NCI-H526 (cell line): ENCODE measurements at regions not wholly inside any gene's neighbourhood (a gene's known extent, or its start where the extent isn't known, plus 50 kb on each side); places are given as distances from the start of the nearest gene placed in this dataset.
"Not testable (repeated sequence)": the region's sequence is repeated elsewhere in the genome, so short reads cannot be mapped to it uniquely, and the experiment has no call there.

ENCODE experiments used
- DNase-seq, 2 experiments: peaks; one replicate each; lab custom pipeline; 2025; lab: John Stamatoyannopoulos, UW

DNA sequence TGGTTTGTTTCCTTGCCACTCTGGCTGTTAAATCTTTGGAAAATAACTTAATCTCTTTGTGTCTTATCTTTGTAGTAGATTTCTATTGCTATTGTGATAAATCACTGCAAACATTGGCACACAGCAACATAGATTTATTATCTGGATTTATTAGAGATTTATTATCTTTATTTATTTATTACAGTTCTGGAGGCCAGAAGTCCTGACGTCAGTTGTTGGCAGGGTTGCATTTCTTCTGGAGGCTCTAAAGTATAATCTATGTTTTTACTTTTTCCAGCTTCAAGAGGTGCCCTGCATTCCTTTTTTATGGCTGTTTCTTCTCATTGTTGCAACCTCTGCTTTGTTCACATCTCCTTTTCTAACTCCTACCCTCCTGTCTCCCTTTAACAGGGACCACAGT lies 542.8 kb downstream of the GRXCR1 start:
- no peak for DNase-seq

DNA sequence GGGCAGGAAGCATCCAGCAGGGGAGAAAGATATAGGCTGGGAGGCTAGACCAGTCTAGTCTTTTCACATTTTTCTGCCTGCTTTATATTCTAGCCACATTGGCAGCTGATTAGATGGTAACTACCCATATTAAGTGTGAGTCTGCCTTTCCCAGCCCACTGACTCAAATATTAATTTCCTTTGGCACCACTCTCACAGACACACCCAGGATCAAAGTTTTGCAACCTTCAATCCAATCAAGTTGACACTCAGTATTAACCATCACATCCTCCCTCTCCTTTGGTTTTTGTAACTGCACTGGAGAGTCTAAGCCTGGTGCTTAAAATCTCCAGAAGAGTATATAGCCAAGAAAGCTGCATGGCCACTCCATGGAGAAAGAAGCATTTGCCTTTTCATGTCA lies 560.4 kb downstream of the GRXCR1 start:
- DNase-seq = no peak

DNA sequence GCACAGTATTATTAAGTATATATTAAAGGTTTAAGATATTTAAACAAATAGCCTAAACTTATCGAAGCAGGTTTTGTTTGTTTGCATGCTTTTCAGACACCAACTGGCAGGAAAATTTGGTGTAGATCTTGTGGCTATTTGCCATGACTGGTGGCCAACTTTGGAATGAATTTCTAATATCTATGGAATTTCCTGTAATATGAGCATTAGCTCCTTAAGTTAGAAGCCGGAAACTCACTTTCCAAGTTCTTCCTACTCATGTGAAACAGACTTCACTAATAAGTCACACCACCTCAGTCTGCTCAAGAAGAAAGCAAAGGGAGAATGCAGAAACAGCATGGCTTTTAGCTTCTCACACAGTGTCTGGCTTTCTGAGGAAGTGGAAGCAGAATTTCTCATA lies 563.9 kb downstream of the GRXCR1 start:
- DNase-seq = no peak

DNA sequence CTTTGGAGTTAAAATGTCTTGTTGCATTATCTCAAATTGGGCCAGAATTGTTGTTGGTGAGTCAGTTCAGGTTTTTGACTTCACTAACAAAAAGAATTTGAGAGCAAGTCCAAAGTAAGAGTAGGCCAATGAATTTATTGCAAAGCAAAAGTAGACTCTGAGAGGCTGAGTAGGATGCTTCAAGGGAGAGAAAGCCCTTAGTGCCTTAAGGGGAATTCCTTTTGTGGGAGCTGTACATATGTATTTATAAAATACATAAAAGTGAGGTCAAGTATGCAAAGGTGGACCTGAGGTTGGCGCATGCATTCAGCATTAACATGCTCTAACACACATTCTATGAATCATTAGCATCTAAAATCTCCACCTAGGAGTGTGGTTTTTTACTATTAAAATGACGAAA lies 565.4 kb downstream of the GRXCR1 start:
- no peak for DNase-seq

DNA sequence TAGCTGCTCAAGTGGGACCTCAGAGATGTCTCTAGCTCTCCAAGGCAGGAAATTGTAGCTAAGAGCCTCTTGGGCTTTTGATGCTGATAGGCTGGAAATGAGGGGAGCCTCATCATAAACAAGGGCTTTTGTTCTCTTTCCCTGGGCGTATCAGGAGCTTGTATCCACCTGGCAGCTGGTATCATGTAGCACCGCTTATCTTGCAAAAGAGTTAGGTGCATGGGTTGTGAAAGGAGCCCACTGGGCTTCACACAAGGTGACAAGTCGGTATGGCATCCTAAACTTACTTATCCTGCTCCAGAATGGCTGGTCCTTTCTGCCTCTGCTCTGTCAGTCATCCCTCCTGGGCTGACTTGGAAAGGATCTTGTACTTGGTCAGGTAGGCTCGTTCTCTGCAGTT lies 565.8 kb downstream of the GRXCR1 start:
- no peak for DNase-seq

DNA sequence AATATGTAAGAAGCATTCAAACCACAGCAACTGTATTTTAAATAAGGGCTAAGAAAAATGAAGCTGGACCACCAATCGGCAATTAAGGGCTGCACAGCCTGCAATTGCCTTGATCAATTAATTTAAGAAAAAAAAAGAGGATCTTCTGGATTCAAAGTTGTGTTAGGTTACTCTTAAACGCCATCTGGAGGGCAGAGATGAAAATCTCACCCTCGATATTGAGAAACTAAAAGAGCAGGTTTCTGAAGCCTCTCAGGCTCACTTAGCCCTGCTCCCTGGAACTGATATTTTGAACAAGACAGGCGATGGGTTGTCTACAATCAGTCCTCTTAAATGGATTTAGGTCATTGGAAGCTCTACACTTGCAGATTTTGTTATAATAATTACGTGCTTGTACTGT lies 579.4 kb downstream of the GRXCR1 start:
- no peak for DNase-seq

DNA sequence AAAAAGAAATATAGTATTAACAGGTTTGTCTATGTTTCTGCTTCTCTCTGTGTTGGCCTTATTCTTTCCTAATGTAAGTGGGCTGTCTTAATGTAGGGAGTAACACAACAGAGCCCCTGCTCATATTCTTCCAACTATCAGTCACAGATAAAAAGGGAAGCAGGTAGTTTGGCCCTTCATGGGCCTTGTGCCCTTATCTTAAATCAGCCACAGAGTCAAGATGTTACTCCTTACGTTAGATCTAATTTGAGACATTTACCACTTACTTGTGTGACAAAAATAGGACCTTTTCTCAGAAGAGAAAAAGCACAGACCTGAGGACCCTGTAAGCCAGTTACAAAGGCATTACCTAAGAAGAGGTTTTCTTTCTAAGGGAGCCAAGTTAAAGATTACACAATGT lies 589.0 kb downstream of the GRXCR1 start:
- DNase-seq = no peak

DNA sequence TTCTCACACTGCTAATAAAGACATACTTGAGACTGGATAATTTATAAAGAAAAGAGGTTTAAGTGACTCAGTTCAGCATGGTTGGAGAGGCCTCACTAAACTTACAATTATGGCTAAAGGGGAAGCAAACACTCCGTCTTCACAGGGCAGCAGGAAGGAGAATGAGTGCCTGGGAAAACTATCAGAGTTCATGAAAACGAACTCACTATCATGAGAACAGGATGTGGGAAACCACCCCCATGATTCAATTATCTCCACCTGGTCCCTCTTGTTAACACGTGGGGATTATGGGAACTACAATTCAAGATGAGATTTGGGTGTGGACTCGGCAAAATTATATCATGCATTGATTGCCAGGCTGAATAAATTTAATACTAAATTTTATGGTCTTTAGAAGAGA lies 592.7 kb downstream of the GRXCR1 start:
- no peak for DNase-seq

DNA sequence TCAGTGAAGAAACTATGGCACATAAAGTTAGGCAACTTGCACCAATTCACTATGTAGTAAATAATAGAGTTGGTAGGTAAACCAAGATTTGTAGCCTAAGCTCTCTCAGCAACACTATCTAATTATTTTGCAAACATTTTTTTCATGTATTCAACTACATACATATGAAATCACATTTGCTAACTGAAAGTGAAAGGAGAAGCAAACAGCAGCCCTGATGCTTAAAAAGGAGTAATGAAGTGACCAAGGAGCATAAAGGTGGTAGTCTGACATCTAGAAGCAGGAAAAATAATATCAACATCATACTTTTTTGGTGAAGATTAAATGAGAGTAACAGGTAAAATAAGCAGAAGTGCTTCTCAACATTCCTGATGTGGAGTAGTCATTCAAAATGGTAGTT lies 603.7 kb downstream of the GRXCR1 start:
- no peak for DNase-seq

DNA sequence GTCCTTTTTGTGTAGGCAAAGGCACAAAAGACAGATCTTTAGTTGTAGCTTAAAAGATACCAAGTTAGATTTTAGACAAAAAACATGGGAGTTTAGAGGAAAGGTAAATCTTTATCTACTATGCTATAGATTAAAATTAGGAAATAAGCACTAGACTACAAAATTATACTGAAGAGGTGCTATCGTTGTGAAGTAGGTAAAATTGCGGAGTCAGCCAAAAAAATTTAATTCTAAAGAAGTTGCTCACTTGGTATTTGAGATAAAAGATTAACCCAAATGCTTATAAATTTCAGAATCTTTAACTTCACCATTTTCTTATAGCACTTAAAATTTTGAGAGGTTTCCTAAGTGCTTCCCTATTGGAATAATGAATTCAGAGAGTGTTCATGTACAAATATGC lies 604.1 kb downstream of the GRXCR1 start:
- DNase-seq = no peak

DNA sequence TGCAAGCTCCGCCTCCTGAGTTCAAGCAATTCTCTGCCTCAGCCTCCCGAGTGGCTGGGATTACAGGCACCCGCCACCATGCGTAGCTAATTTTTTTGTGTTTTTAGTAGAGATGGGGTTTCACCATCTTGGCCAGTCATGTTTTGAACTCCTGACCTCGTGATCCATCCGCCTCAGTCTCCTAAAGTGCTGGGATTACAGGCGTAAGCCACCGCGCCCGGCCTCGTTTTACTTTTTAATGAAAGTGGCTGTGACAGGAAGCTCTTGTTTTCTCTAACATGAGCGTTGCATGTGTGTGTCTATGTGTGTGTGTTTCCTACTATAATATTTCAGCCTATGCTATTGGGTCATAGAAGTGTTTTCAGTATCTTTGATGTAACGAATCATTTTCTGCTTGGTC lies 613.3 kb downstream of the GRXCR1 start:
- DNase-seq = not testable (repeated sequence)

DNA sequence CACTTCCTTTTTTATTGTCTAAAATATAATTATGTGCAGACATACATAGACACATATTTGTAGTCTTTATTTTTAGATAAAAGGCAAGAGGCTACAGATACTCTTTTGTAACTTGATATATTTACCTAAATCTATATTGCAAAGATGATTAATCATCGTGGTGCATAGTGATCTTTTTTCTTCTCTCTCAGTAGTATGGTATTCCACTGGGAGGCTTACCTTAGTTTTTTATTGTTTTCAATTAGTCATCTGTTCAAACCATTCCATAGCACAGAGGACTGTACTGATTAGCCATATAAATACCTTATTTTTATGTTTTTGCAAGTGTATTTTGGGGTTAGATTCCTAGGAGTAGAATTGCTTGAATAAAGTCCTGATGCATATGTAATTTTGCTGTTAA lies 619.7 kb downstream of the GRXCR1 start:
- no peak for DNase-seq

DNA sequence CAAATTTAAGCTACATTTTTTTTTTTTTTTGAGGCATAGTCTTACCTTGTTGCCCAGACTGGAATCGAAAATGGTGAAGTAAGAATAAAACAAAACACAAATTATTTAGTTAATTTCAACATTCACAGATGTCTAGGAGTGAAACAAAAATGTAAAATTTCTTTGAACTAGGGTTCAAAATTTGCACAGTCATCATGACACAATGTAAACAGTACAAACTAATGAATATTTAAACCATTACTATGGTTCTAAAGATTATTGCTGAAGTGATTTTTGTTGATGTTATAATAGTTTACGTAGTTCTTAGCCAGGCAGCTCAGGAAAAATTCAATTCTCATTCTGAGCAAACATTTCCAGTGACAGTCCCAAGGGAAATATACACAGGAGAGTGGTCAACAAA lies 633.1 kb downstream of the GRXCR1 start:
- no peak for DNase-seq

DNA sequence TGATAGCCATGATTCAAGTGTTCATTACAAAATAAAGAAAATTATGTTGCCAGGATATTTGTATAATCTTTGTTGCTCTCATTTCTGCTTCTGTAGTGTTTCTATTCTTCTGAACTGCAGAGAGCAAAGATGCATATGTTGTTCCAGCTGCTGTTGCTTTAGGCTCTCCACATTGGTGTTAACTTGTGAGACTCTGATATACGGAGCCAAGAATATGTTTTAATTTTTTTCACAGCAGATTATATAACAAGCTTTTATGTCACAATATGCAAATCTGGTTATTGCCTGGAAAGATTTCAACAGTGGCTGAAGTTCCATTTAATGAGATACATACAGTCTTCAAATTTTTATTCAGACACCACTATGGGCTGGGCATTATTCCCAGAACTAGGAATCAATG lies 655.0 kb downstream of the GRXCR1 start:
- no peak for DNase-seq

DNA sequence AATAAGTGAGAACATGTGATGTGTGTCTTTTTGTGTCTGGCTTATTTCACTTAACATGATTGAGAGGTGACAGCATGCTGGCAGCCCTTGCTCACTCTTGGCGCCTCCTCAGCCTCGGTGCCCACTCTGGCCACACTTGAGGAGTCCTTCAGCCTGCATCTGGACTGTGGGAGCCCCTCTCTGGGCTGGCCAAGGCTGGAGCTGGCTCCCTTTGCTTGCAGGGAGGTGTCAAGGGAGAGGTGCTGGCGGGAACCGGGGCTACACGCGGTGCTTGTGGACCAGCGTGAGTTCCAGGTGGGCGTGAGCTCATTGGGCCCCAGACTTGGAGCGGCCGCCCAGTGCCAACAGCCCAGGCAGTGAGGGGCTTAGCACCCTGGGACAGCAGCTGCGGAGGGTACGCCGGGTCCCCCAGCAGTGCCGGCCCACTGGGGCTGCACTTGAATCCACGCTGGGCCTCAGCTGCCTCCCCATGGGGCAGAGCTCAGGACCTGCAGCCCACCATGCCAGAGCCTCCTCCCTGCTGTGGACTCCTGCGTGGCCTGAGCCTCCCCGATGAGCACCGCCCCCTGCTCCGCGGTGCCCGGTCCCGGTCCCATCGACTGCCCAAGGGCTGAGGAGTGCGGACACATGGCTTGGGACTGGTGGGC lies 658.6 kb downstream of the GRXCR1 start:
- DNase-seq = no peak

DNA sequence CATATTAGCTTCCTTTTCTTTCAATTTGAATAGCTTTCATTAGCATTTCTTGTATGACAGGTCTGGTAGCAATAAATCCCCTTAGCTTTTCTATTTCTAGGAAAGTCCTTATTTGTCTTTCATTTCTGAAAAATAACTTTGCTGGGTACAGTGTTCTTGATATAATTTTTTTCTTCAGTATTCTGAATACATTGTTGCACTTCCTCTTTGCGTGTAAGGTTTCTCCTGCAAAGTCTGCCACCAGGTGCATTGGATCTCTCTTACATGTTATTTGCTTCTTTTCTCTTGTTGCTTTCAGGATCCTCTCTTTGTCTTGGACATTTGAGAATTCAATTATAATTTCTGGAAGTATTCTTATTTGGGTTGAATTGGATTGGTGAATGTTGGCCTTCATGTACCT lies 663.7 kb downstream of the GRXCR1 start:
- no peak for DNase-seq

DNA sequence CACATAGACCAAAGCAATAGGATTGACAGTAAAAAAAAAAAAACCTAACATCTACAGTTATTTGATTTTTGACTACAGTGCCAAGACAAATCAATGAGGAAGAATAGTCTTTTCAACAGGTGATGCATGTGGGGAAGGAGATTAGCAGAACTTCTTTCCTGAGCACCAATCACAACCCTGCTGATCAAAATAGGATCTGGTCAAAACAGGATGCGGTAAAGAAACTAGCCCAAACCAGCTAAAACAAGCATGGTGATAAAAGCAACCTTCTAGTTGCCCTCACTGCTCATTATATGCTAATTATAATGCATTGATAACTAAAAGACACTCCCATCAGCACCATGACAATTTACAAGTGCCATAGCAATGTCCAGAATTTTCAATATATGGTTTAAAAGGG lies 667.5 kb downstream of the GRXCR1 start:
- no peak for DNase-seq

DNA sequence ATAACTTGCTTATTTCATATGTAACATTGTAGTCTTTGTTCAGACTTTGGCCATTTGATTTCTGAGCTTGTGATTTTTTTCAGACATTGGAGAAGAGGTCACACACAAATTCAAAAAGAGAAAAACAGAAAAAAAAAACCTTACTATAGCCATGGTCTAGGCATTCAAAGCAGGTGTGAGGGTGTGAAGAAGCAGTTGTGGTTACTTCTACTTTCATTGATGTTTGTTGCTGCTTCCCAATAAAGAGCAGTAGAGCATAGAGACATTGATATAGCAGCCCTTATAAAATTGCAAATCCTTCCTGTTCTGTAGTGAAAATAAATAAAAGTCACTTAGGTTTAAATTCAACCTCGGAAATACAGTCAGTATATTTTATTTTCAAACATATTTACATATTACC lies 671.6 kb downstream of the GRXCR1 start:
- DNase-seq = no peak

DNA sequence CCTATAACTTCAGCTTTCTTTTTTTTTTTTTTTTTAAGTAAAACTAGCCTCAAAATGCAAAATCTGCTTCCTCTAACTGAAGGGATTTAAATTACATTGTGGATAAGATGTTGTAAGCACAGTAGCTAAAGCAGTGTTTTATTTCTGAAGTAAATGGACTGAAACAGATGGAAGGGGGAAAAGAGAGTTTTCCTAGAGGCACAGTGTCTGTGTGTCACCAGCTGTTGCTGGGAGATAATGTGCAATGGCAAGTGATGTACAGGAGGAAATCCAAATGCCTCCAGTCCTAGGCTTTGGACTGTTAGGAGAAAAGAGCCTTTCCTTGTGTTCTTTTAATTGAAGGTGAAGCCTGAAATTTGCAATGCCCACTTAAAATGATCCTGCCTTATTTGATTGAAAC lies 672.1 kb downstream of the GRXCR1 start:
- DNase-seq = no peak

DNA sequence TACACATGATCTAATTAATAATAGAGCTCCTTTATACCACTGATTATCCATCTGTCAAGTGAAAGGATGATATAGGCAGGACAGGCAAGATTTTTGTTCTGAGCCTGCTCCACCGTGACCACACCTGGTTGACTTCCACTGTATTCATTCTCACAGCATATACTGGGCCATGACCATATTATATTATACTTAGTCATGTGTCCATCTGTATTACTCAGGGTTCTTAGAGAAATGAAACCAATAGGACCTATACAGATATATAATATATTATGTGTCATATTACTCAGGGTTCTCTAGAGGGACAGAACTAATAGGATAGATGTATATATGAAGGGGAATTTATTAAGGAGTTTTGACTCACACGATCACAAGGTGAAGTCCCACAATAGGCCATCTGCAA lies 675.1 kb downstream of the GRXCR1 start:
- DNase-seq = no peak

DNA sequence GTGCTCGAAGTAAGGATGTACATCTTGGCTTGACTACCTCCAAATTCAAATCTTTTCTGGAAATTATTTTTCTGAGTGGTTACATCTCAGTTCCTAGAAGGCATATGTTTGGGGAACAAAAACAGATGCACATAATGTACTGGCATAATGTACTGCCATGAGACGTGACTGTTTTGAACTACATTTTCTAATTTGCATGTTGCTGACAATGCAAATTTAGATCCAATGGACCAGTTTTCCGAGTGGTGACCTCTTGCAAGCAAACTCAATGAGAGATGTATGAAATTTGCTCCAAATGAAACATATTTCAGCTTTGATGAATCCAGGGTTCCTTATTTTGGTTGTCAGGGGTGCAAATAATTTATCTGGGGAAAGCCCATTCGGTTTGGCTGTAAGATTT lies 694.3 kb downstream of the GRXCR1 start:
- no peak for DNase-seq

DNA sequence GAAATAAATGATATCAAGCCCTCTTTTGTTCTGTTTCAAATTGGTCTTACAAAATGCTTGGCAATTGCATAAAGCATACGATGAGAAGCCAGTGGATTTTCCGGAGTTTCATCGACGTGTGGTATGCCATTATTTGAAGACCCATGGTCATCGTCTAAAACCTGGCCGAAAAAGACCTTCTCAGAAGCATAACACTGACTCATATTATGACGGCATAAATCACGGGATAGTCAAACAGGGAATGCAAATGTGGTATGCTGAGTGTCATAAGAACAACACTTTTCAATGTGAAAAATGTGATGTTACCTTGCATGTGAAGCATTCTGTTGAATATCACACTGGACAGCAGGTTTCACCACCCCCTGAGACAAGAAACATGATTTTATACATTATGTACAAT lies 695.2 kb downstream of the GRXCR1 start:
- DNase-seq = no peak

DNA sequence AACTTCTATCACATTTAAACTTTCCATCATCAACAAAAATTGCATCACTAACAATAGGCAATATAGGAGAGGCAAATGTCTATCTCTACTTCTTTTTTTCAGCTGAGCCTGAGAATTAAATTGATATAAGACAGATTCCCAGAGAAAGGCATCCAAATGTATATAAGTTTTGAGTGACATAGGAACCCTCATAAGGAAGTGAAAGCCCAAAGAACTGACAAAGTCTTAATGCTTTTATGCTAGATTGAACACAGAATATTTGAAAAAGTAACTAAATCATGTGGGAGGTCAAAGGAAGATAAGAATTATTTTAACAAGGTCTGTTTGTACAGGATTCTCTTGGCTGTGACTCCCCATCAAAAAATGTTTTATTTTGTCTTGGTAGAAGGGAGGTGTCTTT lies 714.9 kb downstream of the GRXCR1 start:
- DNase-seq = no peak

DNA sequence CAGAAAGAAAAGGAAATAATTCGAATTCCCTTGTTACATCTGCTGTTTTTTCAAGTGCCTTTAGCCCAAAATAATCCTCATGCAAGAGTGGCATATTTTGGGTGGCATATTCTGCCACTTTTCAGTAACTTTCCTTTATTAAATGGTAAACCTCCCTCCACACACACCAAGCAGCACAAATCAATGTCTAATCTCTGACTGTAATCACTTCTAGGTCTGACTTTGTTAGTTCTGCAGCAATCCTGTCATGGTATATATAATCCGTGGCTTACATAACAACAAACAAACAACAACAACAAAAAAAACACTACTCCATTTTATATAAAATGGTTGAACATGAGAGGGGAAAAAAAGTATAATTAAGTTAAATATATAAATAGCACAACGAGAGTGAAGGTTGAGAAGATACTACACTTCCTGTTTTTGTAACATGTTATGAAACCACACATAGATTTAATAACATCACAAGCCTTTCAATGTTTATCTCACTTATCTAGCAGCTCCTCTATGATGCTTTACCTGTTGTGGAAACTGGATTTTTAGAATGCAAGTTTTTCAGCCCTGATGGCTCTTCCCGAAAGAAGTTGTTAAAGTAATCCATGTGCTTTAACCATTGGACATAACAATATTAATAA lies 715.4 kb downstream of the GRXCR1 start:
- no peak for DNase-seq
